ENCODE measurements at regions not wholly inside any gene's neighbourhood (a gene's known extent, or its start where the extent isn't known, plus 50 kb on each side); places are given as distances from the start of the nearest gene placed in this dataset.

- Mint-ChIP-seq H3K9me3 (peaks cover 6% of the 10 kb centered on the region), H3K27ac (no peak overlapping the region), H3K4me3 (ENCODE audit: low read depth) (no peak overlapping the region), H3K4me1 (ENCODE audit: low read depth) (no peaks in the 10 kb centered on the region), H3K27me3 (ENCODE audit: low read depth) (no peaks in the 10 kb centered on the region), H3K36me3 (ENCODE audit: low read depth) (no peaks in the 10 kb centered on the region)
- DNase-seq (ENCODE audit: low spot score) = no peak
- intact Hi-C loops (cut with micrococcal nuclease) = no loop called here
Observed at GRCh38 chr12:114764510-114764909, 80.5 kb upstream of the TBX3 start.

DNA sequence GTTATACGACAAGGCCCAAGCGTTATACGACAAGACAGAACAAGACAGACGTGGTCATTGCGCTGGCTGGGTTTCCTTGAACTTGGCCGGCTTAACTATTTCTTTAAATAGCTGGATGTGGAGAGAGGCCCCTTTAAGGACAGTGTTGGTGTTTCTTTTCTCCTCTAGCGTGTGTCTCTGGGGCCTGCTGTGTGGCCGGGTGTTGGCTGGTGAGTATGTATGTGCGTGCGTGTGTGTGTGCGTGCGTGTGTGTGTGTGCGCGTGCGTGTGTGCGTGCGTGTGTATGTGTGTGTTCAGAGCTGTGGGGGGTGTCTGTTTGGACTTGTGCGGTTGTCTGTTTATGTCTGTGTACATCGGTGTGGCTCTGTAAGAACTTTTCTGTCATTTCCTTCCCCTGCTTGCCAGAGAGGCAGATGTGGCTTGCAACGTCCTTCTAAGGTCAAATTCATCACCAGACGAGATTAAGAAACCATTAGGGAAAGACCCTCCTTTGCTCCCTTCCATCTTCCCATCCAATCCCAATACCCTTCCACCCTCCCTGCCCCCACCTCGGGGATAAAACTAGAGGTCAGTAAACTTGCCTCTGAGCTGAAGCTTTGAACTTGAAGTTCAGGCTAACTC, 78.6 kb upstream of the TBX3 start:
- Mint-ChIP-seq H3K27me3 (ENCODE audit: low read depth) (no peaks in the 10 kb centered on the region), H3K36me3 (ENCODE audit: low read depth) (no peaks in the 10 kb centered on the region), H3K9me3 (peaks cover 5% of the 10 kb centered on the region), H3K4me1 (ENCODE audit: low read depth) (no peaks in the 10 kb centered on the region), H3K27ac (no peak overlapping the region), H3K4me3 (ENCODE audit: low read depth) (no peak overlapping the region)
- intact Hi-C loops (cut with micrococcal nuclease) = no loop called here
- no peak for DNase-seq (ENCODE audit: low spot score)

DNA sequence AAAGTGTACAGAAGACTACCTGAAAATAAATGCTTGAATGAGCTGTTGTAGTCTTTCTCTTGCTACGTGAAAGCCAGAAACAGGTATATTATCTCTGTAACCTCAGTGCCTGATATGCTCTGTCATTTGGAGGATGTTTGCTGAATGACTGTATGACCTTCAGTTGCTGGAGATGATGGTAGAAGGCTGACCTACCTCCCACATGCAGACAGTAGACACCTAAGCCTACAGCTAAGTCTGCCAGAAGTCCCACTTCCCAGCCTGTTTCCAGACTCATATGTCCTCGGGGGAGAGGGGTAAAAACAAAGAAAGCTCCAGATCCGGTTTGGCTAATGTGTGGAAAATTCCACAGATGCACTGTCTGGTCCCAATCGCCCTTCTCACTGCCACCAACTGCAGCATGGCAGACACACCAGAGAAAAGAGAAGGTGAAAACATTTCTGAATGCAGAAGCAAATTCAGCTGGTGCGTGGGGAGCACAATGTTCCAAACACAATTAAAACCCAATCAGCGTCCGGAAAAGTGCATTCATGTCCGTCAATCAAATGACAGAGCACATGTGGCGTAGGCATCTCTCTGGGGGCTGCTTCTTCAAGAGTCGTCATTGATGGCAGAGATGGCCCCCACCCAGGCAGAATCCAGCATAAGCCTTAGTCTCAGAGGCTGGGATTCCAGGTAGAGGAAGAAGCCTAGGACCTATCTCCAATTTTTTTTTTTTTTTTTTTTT, 76.3 kb upstream of the TBX3 start:
- intact Hi-C loops (cut with micrococcal nuclease) = no loop called here
- Mint-ChIP-seq H3K9me3 (peaks cover 5% of the 10 kb centered on the region), H3K27me3 (ENCODE audit: low read depth) (no peaks in the 10 kb centered on the region), H3K36me3 (ENCODE audit: low read depth) (no peaks in the 10 kb centered on the region), H3K4me1 (ENCODE audit: low read depth) (no peaks in the 10 kb centered on the region), H3K4me3 (ENCODE audit: low read depth) (no peak overlapping the region), H3K27ac (no peak overlapping the region)
- no peak for DNase-seq (ENCODE audit: low spot score)

- H3K27me3 Mint-ChIP-seq (ENCODE audit: low read depth) = no peaks in the 10 kb centered on the region
- H3K27ac Mint-ChIP-seq = no peak overlapping the region
- intact Hi-C loops (cut with micrococcal nuclease) = no loop called here
- H3K9me3 Mint-ChIP-seq = peaks cover 5% of the 10 kb centered on the region
- no peak for DNase-seq (ENCODE audit: low spot score)
- no peaks in the 10 kb centered on the region for H3K4me1 Mint-ChIP-seq (ENCODE audit: low read depth)
- no peak overlapping the region for H3K4me3 Mint-ChIP-seq (ENCODE audit: low read depth)
- no peaks in the 10 kb centered on the region for H3K36me3 Mint-ChIP-seq (ENCODE audit: low read depth)
Observed at GRCh38 chr12:114759635-114760034, 75.7 kb upstream of the TBX3 start.

DNA sequence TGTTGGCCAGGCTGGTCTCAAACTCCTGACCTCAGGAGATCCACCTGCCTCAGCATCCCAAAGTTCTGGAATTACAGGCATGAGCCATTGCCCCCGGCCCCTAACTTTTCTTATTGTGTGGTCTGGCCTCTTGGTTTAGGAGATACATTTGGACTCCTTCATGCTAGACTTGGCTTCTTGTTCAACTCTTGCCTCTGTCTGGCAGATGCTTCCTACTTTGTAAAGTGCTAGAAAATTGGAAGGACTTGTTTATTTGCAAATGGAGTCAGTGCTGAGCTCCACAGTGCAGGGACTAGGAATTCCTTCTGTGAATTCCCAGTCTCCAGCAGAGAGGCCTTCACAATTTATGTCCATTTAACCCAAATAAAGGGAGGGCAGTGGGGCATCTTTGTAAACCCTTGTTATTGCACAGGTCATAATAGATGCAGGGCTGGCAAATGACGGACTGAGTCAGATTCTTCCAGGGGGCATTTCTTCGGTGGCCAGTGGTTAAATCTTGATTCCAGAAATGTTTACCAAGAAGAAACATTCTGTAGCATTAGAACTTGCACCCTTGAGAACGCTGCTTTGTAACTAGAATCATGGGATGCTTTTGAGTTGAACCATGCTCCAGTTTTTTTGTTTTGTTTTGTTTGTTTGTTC, 73.8 kb upstream of the TBX3 start:
- Mint-ChIP-seq H3K9me3 (peaks cover 5% of the 10 kb centered on the region), H3K4me3 (ENCODE audit: low read depth) (no peak overlapping the region), H3K36me3 (ENCODE audit: low read depth) (no peaks in the 10 kb centered on the region), H3K4me1 (ENCODE audit: low read depth) (no peaks in the 10 kb centered on the region), H3K27ac (no peak overlapping the region), H3K27me3 (ENCODE audit: low read depth) (no peaks in the 10 kb centered on the region)
- intact Hi-C loops (cut with micrococcal nuclease) = no loop called here
- DNase-seq (ENCODE audit: low spot score) = no peak

GRCh38 chr12:114752217-114752616, 68.2 kb upstream of the TBX3 start:
- no peak overlapping the region for H3K27ac Mint-ChIP-seq
- H3K9me3 Mint-ChIP-seq = no peaks in the 10 kb centered on the region
- H3K27me3 Mint-ChIP-seq (ENCODE audit: low read depth) = no peaks in the 10 kb centered on the region
- intact Hi-C loops (cut with micrococcal nuclease) = no loop called here
- H3K4me1 Mint-ChIP-seq (ENCODE audit: low read depth) = no peaks in the 10 kb centered on the region
- DNase-seq (ENCODE audit: low spot score) = no peak
- H3K4me3 Mint-ChIP-seq (ENCODE audit: low read depth) = no peak overlapping the region
- H3K36me3 Mint-ChIP-seq (ENCODE audit: low read depth) = no peaks in the 10 kb centered on the region

DNA sequence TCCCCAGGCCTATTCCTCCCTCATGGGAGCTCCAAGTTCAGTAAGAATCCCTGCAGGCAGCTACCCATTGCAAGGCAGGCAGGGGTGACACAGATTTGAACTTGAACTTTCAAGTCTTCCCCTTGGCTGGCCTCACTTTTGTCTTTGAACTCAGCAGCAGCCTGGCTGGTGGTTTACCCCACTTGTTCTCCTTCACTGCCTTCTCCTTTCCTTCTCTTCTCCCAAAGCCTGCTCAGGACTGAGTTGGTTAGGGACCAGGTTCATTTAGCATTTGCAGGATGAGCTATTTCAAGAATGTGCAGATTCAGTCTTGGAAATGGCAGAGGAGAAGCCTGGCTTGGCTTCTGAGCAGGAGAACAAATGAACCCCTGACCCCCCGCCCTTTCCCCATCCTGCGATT, 67.7 kb upstream of the TBX3 start:
- no peak for DNase-seq (ENCODE audit: low spot score)
- Mint-ChIP-seq H3K4me3 (ENCODE audit: low read depth) (no peak overlapping the region), H3K27ac (no peak overlapping the region), H3K36me3 (ENCODE audit: low read depth) (no peaks in the 10 kb centered on the region), H3K4me1 (ENCODE audit: low read depth) (no peaks in the 10 kb centered on the region), H3K27me3 (ENCODE audit: low read depth) (no peaks in the 10 kb centered on the region), H3K9me3 (no peaks in the 10 kb centered on the region)
- intact Hi-C loops (cut with micrococcal nuclease) = no loop called here

GRCh38 chr12:114750917-114751316, 66.9 kb upstream of the TBX3 start:
- intact Hi-C loops (cut with micrococcal nuclease) = no loop called here
- no peaks in the 10 kb centered on the region for H3K4me1 Mint-ChIP-seq (ENCODE audit: low read depth)
- H3K27me3 Mint-ChIP-seq (ENCODE audit: low read depth) = no peaks in the 10 kb centered on the region
- no peak overlapping the region for H3K27ac Mint-ChIP-seq
- H3K9me3 Mint-ChIP-seq = no peaks in the 10 kb centered on the region
- H3K36me3 Mint-ChIP-seq (ENCODE audit: low read depth) = no peaks in the 10 kb centered on the region
- H3K4me3 Mint-ChIP-seq (ENCODE audit: low read depth) = no peak overlapping the region
- no peak for DNase-seq (ENCODE audit: low spot score)

DNA sequence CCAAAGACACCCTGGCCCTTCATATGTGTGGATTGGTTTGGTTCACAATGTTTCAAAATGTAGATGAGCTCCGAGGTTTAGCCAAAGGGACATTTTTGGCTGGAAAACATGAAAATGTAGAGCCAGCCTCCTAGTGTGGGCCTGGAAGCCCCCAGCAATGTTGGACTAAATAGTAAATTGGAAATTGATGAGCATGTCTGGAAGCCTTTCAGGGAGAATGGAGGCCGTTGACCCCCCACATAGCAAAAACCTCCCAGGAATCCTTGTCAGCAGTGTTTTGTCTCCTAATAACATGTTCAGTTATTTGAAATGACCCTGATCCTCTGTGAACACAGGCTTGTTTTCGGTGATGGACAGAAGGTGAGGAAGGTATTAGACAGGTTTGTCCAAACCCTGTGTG, 65.1 kb upstream of the TBX3 start:
- no peak overlapping the region for H3K4me3 Mint-ChIP-seq (ENCODE audit: low read depth)
- intact Hi-C loops (cut with micrococcal nuclease) = no loop called here
- H3K27ac Mint-ChIP-seq = no peak overlapping the region
- no peaks in the 10 kb centered on the region for H3K4me1 Mint-ChIP-seq (ENCODE audit: low read depth)
- no peak for DNase-seq (ENCODE audit: low spot score)
- H3K27me3 Mint-ChIP-seq (ENCODE audit: low read depth) = no peaks in the 10 kb centered on the region
- H3K36me3 Mint-ChIP-seq (ENCODE audit: low read depth) = no peaks in the 10 kb centered on the region
- no peaks in the 10 kb centered on the region for H3K9me3 Mint-ChIP-seq

- Mint-ChIP-seq H3K9me3 (no peaks in the 10 kb centered on the region), H3K27ac (no peak overlapping the region), H3K4me3 (ENCODE audit: low read depth) (no peak overlapping the region), H3K27me3 (ENCODE audit: low read depth) (no peaks in the 10 kb centered on the region), H3K4me1 (ENCODE audit: low read depth) (no peaks in the 10 kb centered on the region), H3K36me3 (ENCODE audit: low read depth) (no peaks in the 10 kb centered on the region)
- DNase-seq (ENCODE audit: low spot score) = no peak
- intact Hi-C loops (cut with micrococcal nuclease) = no loop called here
Observed at GRCh38 chr12:114747012-114747858, 63.3 kb upstream of the TBX3 start.

- no peaks in the 10 kb centered on the region for H3K9me3 Mint-ChIP-seq
- H3K4me3 Mint-ChIP-seq (ENCODE audit: low read depth) = no peak overlapping the region
- no peaks in the 10 kb centered on the region for H3K36me3 Mint-ChIP-seq (ENCODE audit: low read depth)
- no peak overlapping the region for H3K27ac Mint-ChIP-seq
- H3K27me3 Mint-ChIP-seq (ENCODE audit: low read depth) = no peaks in the 10 kb centered on the region
- intact Hi-C loops (cut with micrococcal nuclease) = no loop called here
- H3K4me1 Mint-ChIP-seq (ENCODE audit: low read depth) = no peaks in the 10 kb centered on the region
- no peak for DNase-seq (ENCODE audit: low spot score)
Observed at GRCh38 chr12:114746297-114747011, 62.5 kb upstream of the TBX3 start.

DNA sequence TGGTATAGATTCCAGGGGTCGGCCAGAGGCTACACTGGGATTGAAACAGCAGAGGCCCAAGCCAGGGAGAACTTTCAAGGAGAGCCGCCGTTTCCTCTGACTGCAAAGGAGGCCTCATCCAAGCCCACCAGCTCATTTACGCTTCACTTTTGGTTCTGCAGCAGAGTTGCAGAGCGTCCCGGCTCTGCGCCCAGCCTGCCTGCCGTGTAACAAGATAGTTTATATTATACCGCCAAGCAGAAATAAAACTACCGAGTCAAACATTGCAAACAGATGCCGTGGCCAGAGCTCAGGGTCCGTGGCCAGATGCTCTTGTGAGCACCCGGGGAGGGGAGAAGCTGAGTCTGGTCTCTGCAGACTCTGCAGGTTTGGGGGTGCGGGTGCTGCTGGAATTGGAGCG, 60.7 kb upstream of the TBX3 start:
- Mint-ChIP-seq H3K4me1 (ENCODE audit: low read depth) (no peaks in the 10 kb centered on the region), H3K27ac (no peak overlapping the region), H3K9me3 (no peaks in the 10 kb centered on the region), H3K27me3 (ENCODE audit: low read depth) (no peaks in the 10 kb centered on the region), H3K4me3 (ENCODE audit: low read depth) (no peak overlapping the region), H3K36me3 (ENCODE audit: low read depth) (no peaks in the 10 kb centered on the region)
- no peak for DNase-seq (ENCODE audit: low spot score)
- intact Hi-C loops (cut with micrococcal nuclease) = no loop called here

Data from activated T-helper 2 cell treated with anti-CD3 and anti-CD28 coated beads, Interferon-gamma antibody, Interleukin-2, Interleukin-4, amounts not matched to agents 10 μg/mL and 5 μg/mL and 100 μg/mL, durations not matched to agents 14 hours and 24 hours and 36 hours (primary cell).